ENCODE measurements at regions not wholly inside any gene's neighbourhood (a gene's known extent, or its start where the extent isn't known, plus 50 kb on each side); places are given as distances from the start of the nearest gene placed in this dataset.

DNA sequence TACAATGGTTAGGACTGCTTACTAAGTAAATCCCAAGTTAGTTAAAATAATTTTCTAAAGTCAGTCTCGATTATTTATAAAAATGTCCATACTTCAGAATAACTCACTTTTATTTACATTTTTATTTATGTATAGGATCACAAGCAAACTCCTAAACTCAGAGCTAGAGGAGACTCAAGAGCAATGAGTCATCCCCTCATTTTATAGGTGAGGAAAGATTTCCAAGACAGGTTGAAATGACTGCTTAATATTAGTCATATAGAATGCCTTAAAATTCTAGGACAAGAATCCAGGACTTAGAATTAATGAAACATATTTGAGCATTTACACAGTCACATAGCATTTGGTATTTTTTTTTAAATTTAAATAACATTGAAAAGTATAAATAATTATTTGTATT lies 983.8 kb downstream of the SI start:
- TF ChIP-seq ZBTB7A (IDR thresholded peaks at IDR 0.05; ENCODE audit: low read depth), result no peak
- TF ChIP-seq RAD21 (IDR thresholded peaks at IDR 0.05; ENCODE audit: low read depth), result no peak
- TF ChIP-seq, protein P1, sequence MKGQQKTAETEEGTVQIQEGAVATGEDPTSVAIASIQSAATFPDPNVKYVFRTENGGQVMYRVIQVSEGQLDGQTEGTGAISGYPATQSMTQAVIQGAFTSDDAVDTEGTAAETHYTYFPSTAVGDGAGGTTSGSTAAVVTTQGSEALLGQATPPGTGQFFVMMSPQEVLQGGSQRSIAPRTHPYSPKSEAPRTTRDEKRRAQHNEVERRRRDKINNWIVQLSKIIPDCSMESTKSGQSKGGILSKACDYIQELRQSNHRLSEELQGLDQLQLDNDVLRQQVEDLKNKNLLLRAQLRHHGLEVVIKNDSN (IDR thresholded peaks at IDR 0.05), result no peak
- no peak for TF ChIP-seq TAF1 (IDR thresholded peaks at IDR 0.05; ENCODE audit: low read depth)

DNA sequence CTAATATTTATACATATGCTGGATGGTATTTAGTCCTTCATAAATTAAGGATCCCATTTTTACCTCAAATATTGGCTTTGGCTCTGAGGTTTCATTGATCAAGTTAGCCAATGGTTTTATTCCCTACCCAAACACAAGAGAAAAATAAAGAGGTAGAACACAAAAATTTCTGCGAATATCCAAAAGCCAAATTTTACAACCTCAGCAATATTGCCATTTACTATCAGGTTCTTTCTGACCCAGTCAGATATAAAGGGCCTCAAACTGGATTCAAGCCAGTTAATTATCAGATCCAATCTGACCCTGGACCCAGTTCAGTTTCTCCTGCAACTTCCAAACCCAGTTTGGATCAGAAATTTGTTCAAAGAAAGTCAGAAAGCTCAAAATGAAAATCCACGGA lies 998.1 kb downstream of the SI start:
- TF ChIP-seq TAF1 (IDR thresholded peaks at IDR 0.05; ENCODE audit: low read depth) (no peak), RAD21 (IDR thresholded peaks at IDR 0.05; ENCODE audit: low read depth) (no peak), EP300 (IDR thresholded peaks at IDR 0.05; ENCODE audit: borderline replicate concordance) (no peak), CEBPB (IDR thresholded peaks at IDR 0.05) (no peak), TCF12 (IDR thresholded peaks at IDR 0.05; ENCODE audit: low read depth) (no peak), CREB1 (IDR thresholded peaks at IDR 0.05; ENCODE audit: low read depth) (no peak), NFIC (IDR thresholded peaks at IDR 0.05) (no peak), EGR1 (IDR thresholded peaks at IDR 0.05) (no peak), ZBTB7A (IDR thresholded peaks at IDR 0.05; ENCODE audit: low read depth) (no peak), YY1 (IDR thresholded peaks at IDR 0.05; ENCODE audit: low read depth) (no peak), TEAD4 (IDR thresholded peaks at IDR 0.05) (no peak), FOXM1 (IDR thresholded peaks at IDR 0.05; ENCODE audit: borderline replicate concordance, low read depth) (no peak)
- TF ChIP-seq, protein P2, sequence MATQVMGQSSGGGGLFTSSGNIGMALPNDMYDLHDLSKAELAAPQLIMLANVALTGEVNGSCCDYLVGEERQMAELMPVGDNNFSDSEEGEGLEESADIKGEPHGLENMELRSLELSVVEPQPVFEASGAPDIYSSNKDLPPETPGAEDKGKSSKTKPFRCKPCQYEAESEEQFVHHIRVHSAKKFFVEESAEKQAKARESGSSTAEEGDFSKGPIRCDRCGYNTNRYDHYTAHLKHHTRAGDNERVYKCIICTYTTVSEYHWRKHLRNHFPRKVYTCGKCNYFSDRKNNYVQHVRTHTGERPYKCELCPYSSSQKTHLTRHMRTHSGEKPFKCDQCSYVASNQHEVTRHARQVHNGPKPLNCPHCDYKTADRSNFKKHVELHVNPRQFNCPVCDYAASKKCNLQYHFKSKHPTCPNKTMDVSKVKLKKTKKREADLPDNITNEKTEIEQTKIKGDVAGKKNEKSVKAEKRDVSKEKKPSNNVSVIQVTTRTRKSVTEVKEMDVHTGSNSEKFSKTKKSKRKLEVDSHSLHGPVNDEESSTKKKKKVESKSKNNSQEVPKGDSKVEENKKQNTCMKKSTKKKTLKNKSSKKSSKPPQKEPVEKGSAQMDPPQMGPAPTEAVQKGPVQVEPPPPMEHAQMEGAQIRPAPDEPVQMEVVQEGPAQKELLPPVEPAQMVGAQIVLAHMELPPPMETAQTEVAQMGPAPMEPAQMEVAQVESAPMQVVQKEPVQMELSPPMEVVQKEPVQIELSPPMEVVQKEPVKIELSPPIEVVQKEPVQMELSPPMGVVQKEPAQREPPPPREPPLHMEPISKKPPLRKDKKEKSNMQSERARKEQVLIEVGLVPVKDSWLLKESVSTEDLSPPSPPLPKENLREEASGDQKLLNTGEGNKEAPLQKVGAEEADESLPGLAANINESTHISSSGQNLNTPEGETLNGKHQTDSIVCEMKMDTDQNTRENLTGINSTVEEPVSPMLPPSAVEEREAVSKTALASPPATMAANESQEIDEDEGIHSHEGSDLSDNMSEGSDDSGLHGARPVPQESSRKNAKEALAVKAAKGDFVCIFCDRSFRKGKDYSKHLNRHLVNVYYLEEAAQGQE (IDR thresholded peaks at IDR 0.05; ENCODE audit: low read depth), result no peak
- TF ChIP-seq, protein P1 (IDR thresholded peaks at IDR 0.05), result no peak
- TF ChIP-seq, protein P3, sequence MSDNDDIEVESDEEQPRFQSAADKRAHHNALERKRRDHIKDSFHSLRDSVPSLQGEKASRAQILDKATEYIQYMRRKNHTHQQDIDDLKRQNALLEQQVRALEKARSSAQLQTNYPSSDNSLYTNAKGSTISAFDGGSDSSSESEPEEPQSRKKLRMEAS (IDR thresholded peaks at IDR 0.05), result no peak

DNA sequence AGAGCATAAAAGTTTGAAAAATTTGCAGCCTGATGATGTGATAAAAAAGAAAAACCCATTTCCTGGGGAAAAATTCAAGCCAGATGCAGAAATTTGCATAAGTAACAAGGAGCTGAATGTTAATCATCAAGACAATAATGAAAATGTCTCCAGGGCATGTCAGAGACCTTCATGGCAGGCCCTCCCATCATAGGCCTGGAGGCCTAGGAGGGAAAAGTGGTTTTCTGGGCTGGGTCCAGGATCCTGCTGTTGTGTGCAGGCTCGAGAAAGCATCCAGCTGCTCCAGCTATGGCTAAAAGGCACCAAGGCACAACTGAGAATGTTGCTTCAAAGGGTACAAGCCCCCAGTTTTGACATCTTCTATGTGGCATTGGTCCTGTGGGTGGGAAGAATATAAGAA lies 1014.0 kb downstream of the SI start:
- TF ChIP-seq TCF12 (IDR thresholded peaks at IDR 0.05; ENCODE audit: low read depth), result no peak
- no peak for TF ChIP-seq ZBTB7A (IDR thresholded peaks at IDR 0.05; ENCODE audit: low read depth)
- no peak for TF ChIP-seq NFIC (IDR thresholded peaks at IDR 0.05)
- no peak for TF ChIP-seq YY1 (IDR thresholded peaks at IDR 0.05; ENCODE audit: low read depth)
- TF ChIP-seq CREB1 (IDR thresholded peaks at IDR 0.05; ENCODE audit: low read depth), result no peak
- TF ChIP-seq TEAD4 (IDR thresholded peaks at IDR 0.05), result no peak
- TF ChIP-seq CEBPB (IDR thresholded peaks at IDR 0.05), result no peak
- no peak for TF ChIP-seq TAF1 (IDR thresholded peaks at IDR 0.05; ENCODE audit: low read depth)
- no peak for TF ChIP-seq RAD21 (IDR thresholded peaks at IDR 0.05; ENCODE audit: low read depth)
- no peak for TF ChIP-seq EP300 (IDR thresholded peaks at IDR 0.05; ENCODE audit: borderline replicate concordance)
- TF ChIP-seq EGR1 (IDR thresholded peaks at IDR 0.05), result no peak
- TF ChIP-seq, protein P2 (IDR thresholded peaks at IDR 0.05; ENCODE audit: low read depth), result no peak
- TF ChIP-seq, protein P1 (IDR thresholded peaks at IDR 0.05), result no peak
- TF ChIP-seq, protein P3 (IDR thresholded peaks at IDR 0.05), result no peak
- TF ChIP-seq FOXM1 (IDR thresholded peaks at IDR 0.05; ENCODE audit: borderline replicate concordance, low read depth), result no peak

DNA sequence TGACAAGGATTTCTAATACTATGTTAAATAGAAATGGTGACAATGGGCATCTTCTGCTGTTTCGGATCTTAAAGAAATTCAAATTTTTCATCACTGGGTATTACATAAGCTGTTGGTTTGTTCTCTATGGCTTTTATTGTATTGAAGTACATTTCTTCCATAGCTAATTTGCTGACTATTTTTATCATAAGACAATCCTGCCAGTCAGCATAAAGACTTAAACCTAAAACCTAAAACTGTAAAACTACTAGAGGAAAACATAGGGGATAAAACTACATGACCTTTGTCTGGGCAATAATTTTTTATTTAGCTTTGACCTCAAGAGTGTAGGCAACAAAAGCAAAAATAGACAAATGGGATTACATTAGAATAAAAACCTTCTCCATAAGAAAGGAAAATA lies 1017.4 kb downstream of the SI start:
- TF ChIP-seq TAF1 (IDR thresholded peaks at IDR 0.05; ENCODE audit: low read depth) (no peak), TCF12 (IDR thresholded peaks at IDR 0.05; ENCODE audit: low read depth) (no peak), NFIC (IDR thresholded peaks at IDR 0.05) (no peak), ZBTB7A (IDR thresholded peaks at IDR 0.05; ENCODE audit: low read depth) (no peak), TEAD4 (IDR thresholded peaks at IDR 0.05) (no peak), EGR1 (IDR thresholded peaks at IDR 0.05) (no peak), YY1 (IDR thresholded peaks at IDR 0.05; ENCODE audit: low read depth) (no peak), EP300 (IDR thresholded peaks at IDR 0.05; ENCODE audit: borderline replicate concordance) (no peak), RAD21 (IDR thresholded peaks at IDR 0.05; ENCODE audit: low read depth) (no peak), CEBPB (IDR thresholded peaks at IDR 0.05) (no peak), FOXM1 (IDR thresholded peaks at IDR 0.05; ENCODE audit: borderline replicate concordance, low read depth) (no peak), CREB1 (IDR thresholded peaks at IDR 0.05; ENCODE audit: low read depth) (no peak)
- TF ChIP-seq, protein P3 (IDR thresholded peaks at IDR 0.05), result no peak
- TF ChIP-seq, protein P1 (IDR thresholded peaks at IDR 0.05), result no peak
- TF ChIP-seq, protein P2 (IDR thresholded peaks at IDR 0.05; ENCODE audit: low read depth), result no peak
